A549 (cell line): ENCODE measurements at regions not wholly inside any gene's neighbourhood (a gene's known extent, or its start where the extent isn't known, plus 50 kb on each side); places are given as distances from the start of the nearest gene placed in this dataset.

ENCODE experiments used
- ATAC-seq, 2 experiments: fragments of 200-7000 bp in 1 of 2; fragments of >200 bp in 1 of 2; cut with Nextera tagmentation in 1 of 2; cut with Tn5 transposase in 1 of 2; 3 replicates each; pipeline versions ENCODE4 v1.8.0 to v1.9.1; 2018 to 2020; ENCODE audit warnings: mild to moderate bottlenecking in 1 of 2, moderate library complexity in 1 of 2
- CTCF ChIA-PET: fragments of 300-600 bp; sonication (Branson Sonifier 250); formaldehyde crosslinking; extraction: SDS; loops from one replicate; lab custom pipeline; 2021; ENCODE audit warnings: antibody characterized with exemption, inconsistent platforms; lab: Yijun Ruan, JAX
- POLR2A ChIA-PET: fragments of 350-600 bp; formaldehyde crosslinking; extraction: SDS; loops from one replicate; lab custom pipeline; 2021; ENCODE audit warnings: antibody characterized with exemption, inconsistent platforms; lab: Yijun Ruan, JAX
- DNase-seq, 2 experiments: peaks; one replicate each; pipeline versions ENCODE4 v3.0.0 to v3.0.0-alpha.2; 2011 to 2016; ENCODE audit warnings: low read depth in 1 of 2, low spot score in 1 of 2
- FAIRE-seq: peaks from 2 replicates; lab custom pipeline; 2011; peaks lifted over from hg19 to GRCh38; lab: Jason Lieb, UNC
- H3K27ac ChIP-seq, 2 experiments: fragments of >200 bp; sonication (Bioruptor Twin); formaldehyde crosslinking; 3 replicates each; pipeline ENCODE4 v1.5.1; 2016 to 2017
- H3K4me1 ChIP-seq: fragments of >200 bp; sonication (Bioruptor Twin); formaldehyde crosslinking; 3 replicates; pipeline ENCODE4 v1.6.1; 2016
- H3K4me2 ChIP-seq: fragments of >200 bp; sonication (Bioruptor Twin); formaldehyde crosslinking; 3 replicates; pipeline ENCODE4 v1.6.1; 2016
- H3K4me3 ChIP-seq: fragments of >200 bp; sonication (Bioruptor Twin); formaldehyde crosslinking; 3 replicates; pipeline ENCODE4 v1.5.1; 2016
- H3K9me3 ChIP-seq: fragments of >200 bp; sonication (Bioruptor Twin); formaldehyde crosslinking; 3 replicates; pipeline ENCODE4 v1.6.1; 2016
- EHMT2 ChIP-seq: fragments of 200-600 bp; sonication (generic); IDR thresholded peaks from 2 replicates; pipeline ENCODE4 v1.6.1; 2016; ENCODE audit warnings: antibody characterized with exemption, low read depth, mild to moderate bottlenecking, moderate library complexity
- FOSB ChIP-seq: fragments of 250-450 bp; sonication (Bioruptor Pico); IDR thresholded peaks from 2 replicates; pipeline ENCODE4 v1.5.0; 2020; ENCODE audit warnings: mild to moderate bottlenecking, moderate library complexity
- FOXS1 ChIP-seq: fragments of 250-450 bp; sonication (Bioruptor Pico); IDR thresholded peaks from 2 replicates; pipeline ENCODE4 v1.5.0; 2020; ENCODE audit warnings: mild to moderate bottlenecking, moderate library complexity
- HDAC2 ChIP-seq: fragments of 200-600 bp; sonication (generic); IDR thresholded peaks from 2 replicates; pipeline ENCODE4 v1.6.1; 2016
- HEYL ChIP-seq: fragments of 250-450 bp; sonication (Bioruptor Pico); IDR thresholded peaks from 2 replicates; pipeline ENCODE4 v1.8.0; 2021; ENCODE audit warnings: mild to moderate bottlenecking, moderate library complexity
- HOXA7 ChIP-seq: fragments of 250-450 bp; sonication (Bioruptor Pico); IDR thresholded peaks from 2 replicates; pipeline ENCODE4 v1.5.0; 2020; ENCODE audit warnings: mild to moderate bottlenecking, moderate library complexity
- HOXB5 ChIP-seq: fragments of 250-450 bp; sonication (Bioruptor Pico); IDR thresholded peaks from 2 replicates; pipeline ENCODE4 v1.5.0; 2020; ENCODE audit warnings: mild to moderate bottlenecking, moderate library complexity
- JUN ChIP-seq, 2 experiments: fragments of >200 bp; sonication (Bioruptor Twin); formaldehyde crosslinking; IDR thresholded peaks; 2 replicates in 1 of 2; 3 replicates in 1 of 2; pipeline ENCODE4 v1.6.1; 2016 to 2017
- MAFK ChIP-seq: fragments of 450-650 bp; IDR thresholded peaks from 2 replicates; pipeline ENCODE4 v1.6.1; 2014; ENCODE audit not compliant: partially characterized antibody
- MAZ ChIP-seq: fragments of 150-350 bp; IDR thresholded peaks from 2 replicates; pipeline ENCODE4 v1.6.1; 2014; ENCODE audit warnings: antibody characterized with exemption, low read depth, low read length, borderline replicate concordance
- NPAS2 ChIP-seq: fragments of 250-450 bp; sonication (Bioruptor Pico); IDR thresholded peaks from 2 replicates; pipeline ENCODE4 v1.8.0; 2022; ENCODE audit warnings: mild to moderate bottlenecking, moderate library complexity, borderline replicate concordance
- PHF8 ChIP-seq: fragments of 200-600 bp; sonication (generic); IDR thresholded peaks from 2 replicates; pipeline ENCODE4 v1.6.1; 2016; ENCODE audit warnings: low read depth, mild to moderate bottlenecking, antibody characterized with exemption, moderate library complexity, borderline replicate concordance
- POLR2A ChIP-seq: IDR thresholded peaks from 2 replicates; pipeline ENCODE4 v1.6.1; 2012; ENCODE audit warnings: mild to moderate bottlenecking, low read length
- RAD21 ChIP-seq, 2 experiments: fragments of >200 bp in 1 of 2; sonication (Bioruptor Twin) in 1 of 2; formaldehyde crosslinking in 1 of 2; IDR thresholded peaks in 1 of 2; conservative IDR thresholded peaks in 1 of 2; 2 replicates in 1 of 2; 3 replicates in 1 of 2; pipeline ENCODE4 v1.6.1; 2012 to 2018; ENCODE audit warnings: inconsistent platforms in 1 of 2
- RARB ChIP-seq: fragments of 250-450 bp; sonication (Bioruptor Pico); IDR thresholded peaks from 2 replicates; pipeline ENCODE4 v1.8.0; 2021; ENCODE audit warnings: mild to moderate bottlenecking, moderate library complexity
- ZFP36 ChIP-seq: fragments of 450-650 bp; IDR thresholded peaks from 2 replicates; pipeline ENCODE4 v1.6.1; 2014; ENCODE audit warnings: borderline replicate concordance; ENCODE audit not compliant: partially characterized antibody
- WGBS: methylation state at CpG from one replicate; pipeline ENCODE4 v1.1.6; 2017; ENCODE audit errors: missing lambda C conversion rate; 5-methylcytosine and 5-hydroxymethylcytosine counted together
- TF ChIP-seq, protein P1 (sequence below): fragments of 150-350 bp; IDR thresholded peaks from 2 replicates; pipeline ENCODE4 v1.6.1; 2014; ENCODE audit warnings: low read depth, mild to moderate bottlenecking, low read length
- TF ChIP-seq, protein P2 (sequence below): fragments of 250-450 bp; sonication (Bioruptor Pico); IDR thresholded peaks from 2 replicates; pipeline ENCODE4 v1.5.0; 2020; ENCODE audit warnings: low read depth, mild to moderate bottlenecking, moderate library complexity
- TF ChIP-seq, protein P3 (sequence below): fragments of >200 bp; sonication (Bioruptor Twin); formaldehyde crosslinking; IDR thresholded peaks from 3 replicates; pipeline ENCODE4 v1.5.1; 2016
- TF ChIP-seq, protein P4 (sequence below): IDR thresholded peaks from 2 replicates; pipeline ENCODE4 v1.6.1; 2012
- TF ChIP-seq, protein P5 (sequence below): IDR thresholded peaks from 2 replicates; pipeline ENCODE4 v1.6.1; 2012

DNA sequence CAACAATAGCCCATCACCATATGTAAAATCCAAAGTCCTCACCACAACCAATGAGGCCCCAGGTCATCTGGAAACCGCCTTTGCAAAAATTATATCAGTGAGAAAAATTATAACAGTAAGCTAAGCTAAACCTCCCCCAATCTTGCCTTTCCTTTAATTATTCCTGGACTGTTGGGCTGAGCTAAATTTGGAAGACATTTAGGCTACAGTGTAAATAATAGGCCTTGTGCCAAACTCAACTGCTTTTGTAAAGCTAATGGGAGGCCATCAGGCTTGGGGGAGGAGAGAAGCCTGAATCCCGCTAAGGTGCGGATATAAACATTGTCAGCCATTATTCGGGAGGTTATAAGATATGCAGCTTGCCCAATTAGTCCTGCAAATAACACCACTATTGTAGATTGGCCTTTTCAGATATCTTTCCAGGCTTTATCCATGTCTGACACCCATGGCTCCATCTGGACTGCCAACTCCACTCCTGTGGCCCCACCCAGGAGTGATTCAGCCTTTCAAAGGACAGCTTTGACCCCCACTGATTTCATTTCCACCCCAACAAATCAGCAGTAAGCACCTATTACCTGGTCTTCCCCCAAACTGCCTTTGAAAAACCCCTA is 53.0 kb upstream of the CA12 start:
- ATAC-seq (no peak), DNase-seq (no peak), FAIRE-seq (no peak)
- TF ChIP-seq, protein P1, sequence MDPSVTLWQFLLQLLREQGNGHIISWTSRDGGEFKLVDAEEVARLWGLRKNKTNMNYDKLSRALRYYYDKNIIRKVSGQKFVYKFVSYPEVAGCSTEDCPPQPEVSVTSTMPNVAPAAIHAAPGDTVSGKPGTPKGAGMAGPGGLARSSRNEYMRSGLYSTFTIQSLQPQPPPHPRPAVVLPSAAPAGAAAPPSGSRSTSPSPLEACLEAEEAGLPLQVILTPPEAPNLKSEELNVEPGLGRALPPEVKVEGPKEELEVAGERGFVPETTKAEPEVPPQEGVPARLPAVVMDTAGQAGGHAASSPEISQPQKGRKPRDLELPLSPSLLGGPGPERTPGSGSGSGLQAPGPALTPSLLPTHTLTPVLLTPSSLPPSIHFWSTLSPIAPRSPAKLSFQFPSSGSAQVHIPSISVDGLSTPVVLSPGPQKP: no peak
- TF ChIP-seq HDAC2 (no peak), FOSB (CRISPR knock-in tag) (no peak), FOXS1 (CRISPR knock-in tag) (no peak), HOXA7 (CRISPR knock-in tag) (no peak), NPAS2 (CRISPR knock-in tag) (no peak), MAZ (no peak)
- TF ChIP-seq, protein P2, sequence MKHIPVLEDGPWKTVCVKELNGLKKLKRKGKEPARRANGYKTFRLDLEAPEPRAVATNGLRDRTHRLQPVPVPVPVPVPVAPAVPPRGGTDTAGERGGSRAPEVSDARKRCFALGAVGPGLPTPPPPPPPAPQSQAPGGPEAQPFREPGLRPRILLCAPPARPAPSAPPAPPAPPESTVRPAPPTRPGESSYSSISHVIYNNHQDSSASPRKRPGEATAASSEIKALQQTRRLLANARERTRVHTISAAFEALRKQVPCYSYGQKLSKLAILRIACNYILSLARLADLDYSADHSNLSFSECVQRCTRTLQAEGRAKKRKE (CRISPR knock-in tag): no peak
- TF ChIP-seq, protein P3, sequence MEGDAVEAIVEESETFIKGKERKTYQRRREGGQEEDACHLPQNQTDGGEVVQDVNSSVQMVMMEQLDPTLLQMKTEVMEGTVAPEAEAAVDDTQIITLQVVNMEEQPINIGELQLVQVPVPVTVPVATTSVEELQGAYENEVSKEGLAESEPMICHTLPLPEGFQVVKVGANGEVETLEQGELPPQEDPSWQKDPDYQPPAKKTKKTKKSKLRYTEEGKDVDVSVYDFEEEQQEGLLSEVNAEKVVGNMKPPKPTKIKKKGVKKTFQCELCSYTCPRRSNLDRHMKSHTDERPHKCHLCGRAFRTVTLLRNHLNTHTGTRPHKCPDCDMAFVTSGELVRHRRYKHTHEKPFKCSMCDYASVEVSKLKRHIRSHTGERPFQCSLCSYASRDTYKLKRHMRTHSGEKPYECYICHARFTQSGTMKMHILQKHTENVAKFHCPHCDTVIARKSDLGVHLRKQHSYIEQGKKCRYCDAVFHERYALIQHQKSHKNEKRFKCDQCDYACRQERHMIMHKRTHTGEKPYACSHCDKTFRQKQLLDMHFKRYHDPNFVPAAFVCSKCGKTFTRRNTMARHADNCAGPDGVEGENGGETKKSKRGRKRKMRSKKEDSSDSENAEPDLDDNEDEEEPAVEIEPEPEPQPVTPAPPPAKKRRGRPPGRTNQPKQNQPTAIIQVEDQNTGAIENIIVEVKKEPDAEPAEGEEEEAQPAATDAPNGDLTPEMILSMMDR: no peak
- TF ChIP-seq, protein P4, sequence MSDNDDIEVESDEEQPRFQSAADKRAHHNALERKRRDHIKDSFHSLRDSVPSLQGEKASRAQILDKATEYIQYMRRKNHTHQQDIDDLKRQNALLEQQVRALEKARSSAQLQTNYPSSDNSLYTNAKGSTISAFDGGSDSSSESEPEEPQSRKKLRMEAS: no peak
- Histone ChIP-seq H3K9me3 (no peaks in the 10 kb centered on the region), H3K4me2 (no peak overlapping the region), H3K4me3 (no peak overlapping the region), H3K27ac (no peak overlapping the region), H3K4me1 (peaks cover 26% of the 10 kb centered on the region)
- 92% methylated on average over 4 of the region's 4 CpGs for whole genome bisulfite sequencing
- ChIA-PET POLR2A (no interaction called here), CTCF (interaction anchor here (1.2 to 2.1 kb wide), 3 partner anchors 30 to 32 kb away, joined by 3 to 10 read pairs (median 3); no protein-coding TSS in a partner anchor)

DNA sequence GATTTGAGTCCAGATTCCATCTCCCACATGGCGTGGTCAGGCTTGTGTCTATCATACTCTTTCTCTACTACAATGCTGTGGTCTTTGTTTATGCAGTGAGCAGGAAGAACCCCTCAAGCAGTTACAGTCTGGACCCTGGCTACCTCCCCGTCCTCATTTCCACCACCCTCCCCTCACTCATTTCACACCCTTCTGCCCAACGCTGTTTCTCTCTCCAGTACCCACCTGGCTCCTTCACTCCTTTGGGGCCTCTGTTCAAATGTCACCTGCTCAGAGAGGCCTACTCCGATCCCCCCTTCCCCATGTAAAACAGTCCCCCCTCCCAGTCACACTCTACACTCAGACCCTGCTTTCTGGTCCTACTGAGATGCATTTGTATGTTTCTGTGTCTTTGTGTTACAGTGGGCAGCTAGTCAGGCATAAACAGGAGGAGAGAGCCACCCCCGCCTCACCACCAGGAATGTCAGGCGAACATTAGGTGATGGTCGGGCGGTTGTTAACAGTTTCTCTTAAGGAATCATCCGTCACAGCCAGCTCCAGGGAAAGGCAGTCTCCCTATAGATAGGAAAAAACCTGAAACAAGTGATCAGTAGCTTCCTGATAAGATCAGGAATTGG is 53.7 kb upstream of the CA12 start:
- DNase-seq (no peak), ATAC-seq (no peak), FAIRE-seq (no peak)
- Histone ChIP-seq H3K4me2 (no peak overlapping the region), H3K27ac (no peak overlapping the region), H3K4me1 (peaks cover 26% of the 10 kb centered on the region), H3K9me3 (no peaks in the 10 kb centered on the region)
- POLR2A ChIA-PET: no interaction called here
- CTCF ChIA-PET: interaction anchor here (0.7 to 3.2 kb wide), 7 partner anchors 9 to 40 kb away, joined by 3 to 10 read pairs (median 3); no protein-coding TSS in a partner anchor
- 96% methylated on average over 9 of the region's 9 CpGs for WGBS
- TF ChIP-seq POLR2A: no peak
- TF ChIP-seq, all 56 proteins: peak for 0
- H3K4me3 ChIP-seq: no peak overlapping the region

DNA sequence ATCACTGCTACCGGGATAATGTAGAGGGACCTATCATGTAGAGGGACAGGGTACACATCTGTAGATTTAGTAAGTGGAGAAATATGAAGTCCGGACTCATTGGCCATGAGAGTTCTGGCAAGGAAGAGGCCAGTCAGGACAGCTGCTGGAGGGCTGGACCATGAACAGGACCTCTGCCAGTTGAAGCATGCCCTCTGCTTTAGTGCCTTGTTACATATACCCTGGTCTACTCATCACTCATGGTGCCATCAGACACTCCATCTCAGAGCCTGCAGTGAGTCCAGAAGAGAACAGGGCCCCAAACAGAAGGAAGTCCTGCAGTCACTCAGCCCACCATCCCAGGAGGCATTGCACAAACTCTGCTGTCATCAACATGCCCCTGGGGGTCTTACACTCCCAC is 54.7 kb upstream of the CA12 start:
- Histone ChIP-seq H3K4me3 (no peak overlapping the region), H3K4me1 (peaks cover 17% of the 10 kb centered on the region), H3K27ac (peak overlapping the region; percentile 71 to 84; a peak in 5 of 6 replicates), H3K4me2 (peak overlapping the region; percentile 62), H3K9me3 (no peaks in the 10 kb centered on the region)
- 88% methylated on average over 2 of the region's 2 CpGs for WGBS
- ATAC-seq: peak in 1 of 2 experiments; percentile 15; a peak in 2 of 6 replicates
- TF ChIP-seq, protein P2 (CRISPR knock-in tag): no peak
- TF ChIP-seq PHF8 (no peak), FOSB (CRISPR knock-in tag) (no peak), ZFP36 (no peak), RARB (no peak), JUN (IDR thresholded peaks at IDR 0.05) (no peak), HEYL (CRISPR knock-in tag) (no peak), HOXB5 (no peak), MAZ (no peak), MAFK (no peak), EHMT2 (no peak), FOXS1 (CRISPR knock-in tag) (no peak), RAD21 (conservative IDR thresholded peaks at IDR 0.05 in 1 of 2, IDR thresholded peaks at IDR 0.05 in 1 of 2) (no peak)
- TF ChIP-seq, protein P3: no peak
- TF ChIP-seq, protein P5, sequence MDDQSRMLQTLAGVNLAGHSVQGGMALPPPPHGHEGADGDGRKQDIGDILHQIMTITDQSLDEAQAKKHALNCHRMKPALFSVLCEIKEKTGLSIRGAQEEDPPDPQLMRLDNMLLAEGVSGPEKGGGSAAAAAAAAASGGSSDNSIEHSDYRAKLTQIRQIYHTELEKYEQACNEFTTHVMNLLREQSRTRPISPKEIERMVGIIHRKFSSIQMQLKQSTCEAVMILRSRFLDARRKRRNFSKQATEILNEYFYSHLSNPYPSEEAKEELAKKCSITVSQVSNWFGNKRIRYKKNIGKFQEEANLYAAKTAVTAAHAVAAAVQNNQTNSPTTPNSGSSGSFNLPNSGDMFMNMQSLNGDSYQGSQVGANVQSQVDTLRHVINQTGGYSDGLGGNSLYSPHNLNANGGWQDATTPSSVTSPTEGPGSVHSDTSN: no peak
- DNase-seq: no peak
- ChIA-PET POLR2A (interaction anchor here (0.7 to 1.6 kb wide), 2 partner anchors 11 to 14 kb away, joined by 3 to 5 read pairs; no protein-coding TSS in a partner anchor), CTCF (interaction anchor here (0.9 to 8.8 kb wide), 8 partner anchors 10 to 64 kb away, joined by 3 to 44 read pairs (median 4); no protein-coding TSS in a partner anchor)
- FAIRE-seq: no peak
